ENCODE measurements at regions not wholly inside any gene's neighbourhood (a gene's known extent, or its start where the extent isn't known, plus 50 kb on each side); places are given as distances from the start of the nearest gene placed in this dataset.

DNA sequence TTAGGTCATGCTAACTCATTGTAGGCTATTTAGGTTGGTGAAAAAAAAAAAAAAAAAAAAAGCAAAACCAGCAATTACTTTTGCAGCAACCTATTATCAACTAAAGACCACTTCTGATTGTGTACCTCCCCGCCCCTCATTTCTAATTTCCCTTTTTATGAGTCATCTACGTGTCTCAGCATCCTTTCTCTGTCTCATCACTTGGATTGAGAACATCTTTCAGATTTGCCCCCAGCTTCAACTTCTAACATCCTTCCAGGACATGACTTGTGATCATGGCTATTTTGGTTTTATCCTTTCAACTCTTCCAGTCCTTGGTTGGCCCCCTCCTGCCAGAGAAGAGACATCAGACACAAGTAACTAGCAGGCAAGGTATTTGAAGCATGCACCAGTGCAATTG lies 156.7 kb upstream of the CCN2 start:
- TF ChIP-seq, protein P1, sequence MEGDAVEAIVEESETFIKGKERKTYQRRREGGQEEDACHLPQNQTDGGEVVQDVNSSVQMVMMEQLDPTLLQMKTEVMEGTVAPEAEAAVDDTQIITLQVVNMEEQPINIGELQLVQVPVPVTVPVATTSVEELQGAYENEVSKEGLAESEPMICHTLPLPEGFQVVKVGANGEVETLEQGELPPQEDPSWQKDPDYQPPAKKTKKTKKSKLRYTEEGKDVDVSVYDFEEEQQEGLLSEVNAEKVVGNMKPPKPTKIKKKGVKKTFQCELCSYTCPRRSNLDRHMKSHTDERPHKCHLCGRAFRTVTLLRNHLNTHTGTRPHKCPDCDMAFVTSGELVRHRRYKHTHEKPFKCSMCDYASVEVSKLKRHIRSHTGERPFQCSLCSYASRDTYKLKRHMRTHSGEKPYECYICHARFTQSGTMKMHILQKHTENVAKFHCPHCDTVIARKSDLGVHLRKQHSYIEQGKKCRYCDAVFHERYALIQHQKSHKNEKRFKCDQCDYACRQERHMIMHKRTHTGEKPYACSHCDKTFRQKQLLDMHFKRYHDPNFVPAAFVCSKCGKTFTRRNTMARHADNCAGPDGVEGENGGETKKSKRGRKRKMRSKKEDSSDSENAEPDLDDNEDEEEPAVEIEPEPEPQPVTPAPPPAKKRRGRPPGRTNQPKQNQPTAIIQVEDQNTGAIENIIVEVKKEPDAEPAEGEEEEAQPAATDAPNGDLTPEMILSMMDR (IDR thresholded peaks at IDR 0.05; ENCODE audit: poor library complexity), result no peak
- no peak for TF ChIP-seq EZH2 (IDR thresholded peaks at IDR 0.05; ENCODE audit: borderline replicate concordance)
- TF ChIP-seq EZH2phosphoT487 (IDR thresholded peaks at IDR 0.05; ENCODE audit: low read depth, severe bottlenecking, unreplicated experiment), result no peak
